ENCODE measurements at regions not wholly inside any gene's neighbourhood (a gene's known extent, or its start where the extent isn't known, plus 50 kb on each side); places are given as distances from the start of the nearest gene placed in this dataset.

DNA sequence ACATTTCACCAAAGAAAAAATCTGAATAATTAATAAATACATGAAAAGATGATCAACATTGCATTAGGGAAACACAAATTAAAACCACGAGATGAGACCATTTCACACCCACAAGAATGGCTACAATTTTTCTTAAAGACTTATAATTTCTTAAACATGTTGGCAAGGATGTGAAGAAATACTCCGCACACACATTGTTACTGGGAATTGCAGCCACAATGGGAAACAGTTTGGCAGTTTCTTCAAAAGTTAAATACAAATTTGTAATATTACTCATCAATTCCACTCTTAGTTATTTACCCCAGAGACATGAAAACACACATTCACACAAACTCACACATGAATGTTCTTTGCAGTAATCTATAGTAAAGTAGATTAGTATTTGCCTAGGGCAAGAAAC, 363.3 kb upstream of the SMIM21 start:
- no peak for ATAC-seq
- TF ChIP-seq, protein P1, sequence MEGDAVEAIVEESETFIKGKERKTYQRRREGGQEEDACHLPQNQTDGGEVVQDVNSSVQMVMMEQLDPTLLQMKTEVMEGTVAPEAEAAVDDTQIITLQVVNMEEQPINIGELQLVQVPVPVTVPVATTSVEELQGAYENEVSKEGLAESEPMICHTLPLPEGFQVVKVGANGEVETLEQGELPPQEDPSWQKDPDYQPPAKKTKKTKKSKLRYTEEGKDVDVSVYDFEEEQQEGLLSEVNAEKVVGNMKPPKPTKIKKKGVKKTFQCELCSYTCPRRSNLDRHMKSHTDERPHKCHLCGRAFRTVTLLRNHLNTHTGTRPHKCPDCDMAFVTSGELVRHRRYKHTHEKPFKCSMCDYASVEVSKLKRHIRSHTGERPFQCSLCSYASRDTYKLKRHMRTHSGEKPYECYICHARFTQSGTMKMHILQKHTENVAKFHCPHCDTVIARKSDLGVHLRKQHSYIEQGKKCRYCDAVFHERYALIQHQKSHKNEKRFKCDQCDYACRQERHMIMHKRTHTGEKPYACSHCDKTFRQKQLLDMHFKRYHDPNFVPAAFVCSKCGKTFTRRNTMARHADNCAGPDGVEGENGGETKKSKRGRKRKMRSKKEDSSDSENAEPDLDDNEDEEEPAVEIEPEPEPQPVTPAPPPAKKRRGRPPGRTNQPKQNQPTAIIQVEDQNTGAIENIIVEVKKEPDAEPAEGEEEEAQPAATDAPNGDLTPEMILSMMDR (IDR thresholded peaks at IDR 0.05), result no peak
- Histone ChIP-seq H3K27ac (no peak overlapping the region), H3K4me1 (no peaks in the 10 kb centered on the region), H3K4me3 (no peak overlapping the region), H3K36me3 (ENCODE audit: insufficient read depth in 1 of 2, low read depth in 1 of 2) (no peaks in the 10 kb centered on the region), H3K27me3 (ENCODE audit: insufficient read depth in 3 of 3, low read length in 2 of 3) (peaks cover 0 to 4% (median 0%) of the 10 kb centered on the region in 3 donors), H3K9me3 (peaks cover 10% of the 10 kb centered on the region)
- intact Hi-C loops (cut with DNase I), result no loop called here
- no peak for DNase-seq
- 79 to 85% (median 80%) methylated on average over 2 of the region's 2 CpGs for WGBS, 3 donors

GRCh38 chr18:75790111-75790510, 362.6 kb upstream of the SMIM21 start:
- intact Hi-C loops (cut with DNase I), result no loop called here
- peaks cover 10% of the 10 kb centered on the region for H3K9me3 ChIP-seq
- TF ChIP-seq, protein P1 (IDR thresholded peaks at IDR 0.05), result no peak
- no peak overlapping the region for H3K4me3 ChIP-seq
- DNase-seq, result no peak
- peaks cover 0 to 4% (median 0%) of the 10 kb centered on the region in 3 donors for H3K27me3 ChIP-seq (ENCODE audit: insufficient read depth in 3 of 3, low read length in 2 of 3)
- no peaks in the 10 kb centered on the region for H3K4me1 ChIP-seq
- no peak for ATAC-seq
- no peak overlapping the region for H3K27ac ChIP-seq
- WGBS, 3 donors, result 87 to 94% (median 88%) methylated on average over 2 of the region's 2 CpGs
- no peaks in the 10 kb centered on the region for H3K36me3 ChIP-seq (ENCODE audit: insufficient read depth in 1 of 2, low read depth in 1 of 2)

DNA sequence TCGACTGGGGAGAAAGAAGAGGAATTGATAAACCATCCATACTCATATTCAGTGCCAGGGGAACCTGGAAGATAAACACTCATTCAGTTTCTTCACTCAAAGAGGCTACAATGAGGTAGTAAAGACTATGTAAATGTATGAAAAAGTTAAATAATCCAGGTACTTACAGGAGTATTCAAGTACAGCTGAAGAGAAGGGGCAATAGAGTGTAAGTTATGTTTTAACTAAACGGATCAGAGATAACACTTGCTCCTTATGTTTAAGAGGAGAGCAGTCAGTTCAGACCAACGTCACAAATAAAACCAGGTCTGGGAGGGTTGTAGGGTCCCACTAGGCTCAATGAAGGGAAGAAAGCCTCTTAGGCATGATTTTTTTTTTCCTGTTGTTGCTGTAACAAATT, 358.3 kb upstream of the SMIM21 start:
- 87 to 89% (median 89%) methylated on average over 3 of the region's 3 CpGs for WGBS, 3 donors
- Histone ChIP-seq H3K4me3 (no peak overlapping the region), H3K9me3 (no peaks in the 10 kb centered on the region), H3K4me1 (no peaks in the 10 kb centered on the region), H3K27me3 (ENCODE audit: insufficient read depth in 3 of 3, low read length in 2 of 3) (peaks cover 0 to 15% (median 0%) of the 10 kb centered on the region in 3 donors), H3K27ac (no peak overlapping the region), H3K36me3 (ENCODE audit: insufficient read depth in 1 of 2, low read depth in 1 of 2) (no peaks in the 10 kb centered on the region)
- no peak for DNase-seq
- TF ChIP-seq, protein P1 (IDR thresholded peaks at IDR 0.05), result no peak
- intact Hi-C loops (cut with DNase I), result no loop called here
- no peak for ATAC-seq

GRCh38 chr18:75785206-75785605, 357.7 kb upstream of the SMIM21 start:
- no peak overlapping the region for H3K27ac ChIP-seq
- intact Hi-C loops (cut with DNase I), result no loop called here
- ATAC-seq (no peak), DNase-seq (no peak)
- no peak overlapping the region for H3K4me3 ChIP-seq
- peaks cover 0 to 15% (median 0%) of the 10 kb centered on the region in 3 donors for H3K27me3 ChIP-seq (ENCODE audit: insufficient read depth in 3 of 3, low read length in 2 of 3)
- no peaks in the 10 kb centered on the region for H3K9me3 ChIP-seq
- H3K36me3 ChIP-seq (ENCODE audit: insufficient read depth in 1 of 2, low read depth in 1 of 2), result no peaks in the 10 kb centered on the region
- no peaks in the 10 kb centered on the region for H3K4me1 ChIP-seq
- TF ChIP-seq, protein P1 (IDR thresholded peaks at IDR 0.05), result no peak
- WGBS, 3 donors, result 87 to 89% (median 89%) methylated on average over 2 of the region's 2 CpGs

DNA sequence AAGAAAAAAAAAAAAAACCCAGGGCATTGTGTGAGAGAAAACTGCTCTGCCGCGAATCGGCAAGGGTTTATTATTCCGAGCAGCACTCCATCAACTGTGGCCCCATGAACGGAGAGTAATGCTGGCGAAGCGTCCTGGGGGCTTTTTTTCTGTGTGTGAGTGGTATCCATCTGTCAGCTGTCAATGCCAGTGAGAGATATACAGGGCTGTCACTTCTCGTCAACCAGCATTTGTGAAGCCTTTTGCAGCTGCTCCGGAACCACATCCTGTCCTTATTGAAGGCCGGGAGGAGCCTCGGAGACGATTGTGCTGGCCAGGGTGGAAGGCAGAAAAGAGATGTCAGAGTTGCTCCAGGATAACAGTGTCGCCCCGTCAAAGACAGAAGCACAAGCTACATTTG, 356.9 kb upstream of the SMIM21 start:
- intact Hi-C loops (cut with DNase I), result no loop called here
- no peaks in the 10 kb centered on the region for H3K4me1 ChIP-seq
- H3K4me3 ChIP-seq, result no peak overlapping the region

More for the DNA sequence above, 356.9 kb upstream of the SMIM21 start:
- peaks cover 0 to 15% (median 0%) of the 10 kb centered on the region in 3 donors for H3K27me3 ChIP-seq (ENCODE audit: insufficient read depth in 3 of 3, low read length in 2 of 3)
- no peak for DNase-seq
- no peaks in the 10 kb centered on the region for H3K36me3 ChIP-seq (ENCODE audit: insufficient read depth in 1 of 2, low read depth in 1 of 2)
- ATAC-seq, result no peak
- no peak overlapping the region for H3K27ac ChIP-seq
- no peaks in the 10 kb centered on the region for H3K9me3 ChIP-seq
- TF ChIP-seq, protein P1 (IDR thresholded peaks at IDR 0.05), result no peak
- 9 to 15% (median 10%) methylated on average over 14 of the region's 14 CpGs for WGBS, 3 donors

Data from psoas muscle (tissue), 7 donors.